Liver (tissue), 8 donors: ENCODE measurements at regions not wholly inside any gene's neighbourhood (a gene's known extent, or its start where the extent isn't known, plus 50 kb on each side); places are given as distances from the start of the nearest gene placed in this dataset.

Experiments used
- DNase-seq: peaks from one replicate; pipeline ENCODE4 v3.0.0-alpha.2; 2017; ENCODE audit warnings: low spot score
- H3K27ac ChIP-seq, 2 donors: one replicate each; pipeline ENCODE4 v1.7.0; 2013; ENCODE audit warnings: inconsistent platforms in 2 of 2, low read length in 2 of 2, control low read depth in 1 of 2, low read depth in 1 of 2, mild to moderate bottlenecking in 1 of 2
- H3K27me3 ChIP-seq, 4 donors: one replicate each; pipeline versions ENCODE4 v1.6.1 to v1.7.0; 2013; ENCODE audit warnings: low read length in 3 of 4, inconsistent platforms in 1 of 4, mild to moderate bottlenecking in 1 of 4, moderate library complexity in 1 of 4; ENCODE audit not compliant: control insufficient read depth in 4 of 4, insufficient read depth in 4 of 4
- H3K36me3 ChIP-seq, 4 donors: one replicate each; pipeline versions ENCODE4 v1.6.1 to v1.7.0; 2013; ENCODE audit warnings: low read length in 3 of 4, mild to moderate bottlenecking in 3 of 4, low read depth in 1 of 4, moderate library complexity in 1 of 4; ENCODE audit not compliant: control insufficient read depth in 4 of 4, insufficient read depth in 3 of 4
- H3K4me1 ChIP-seq, 4 donors: one replicate each; pipeline versions ENCODE4 v1.6.1 to v1.7.0; 2013; ENCODE audit warnings: low read length in 3 of 4, mild to moderate bottlenecking in 3 of 4, moderate library complexity in 1 of 4; ENCODE audit not compliant: control insufficient read depth in 4 of 4, insufficient read depth in 4 of 4
- H3K4me3 ChIP-seq, 3 donors: one replicate each; pipeline versions ENCODE4 v1.6.1 to v1.7.0; 2013; ENCODE audit warnings: low read length in 3 of 3, control low read depth in 1 of 3, low read depth in 1 of 3, mild to moderate bottlenecking in 1 of 3
- H3K9ac ChIP-seq, 2 donors: one replicate each; pipeline ENCODE4 v1.7.0; 2013; ENCODE audit warnings: low read length in 2 of 2, mild to moderate bottlenecking in 2 of 2, moderate library complexity in 2 of 2, control low read depth in 1 of 2, low read depth in 1 of 2
- H3K9me3 ChIP-seq, 4 donors: one replicate each; pipeline versions ENCODE4 v1.6.1 to v1.7.0; 2013; ENCODE audit warnings: low read length in 3 of 4; ENCODE audit not compliant: control insufficient read depth in 4 of 4
- EGR1 ChIP-seq, 2 donors: IDR thresholded peaks; 2 replicates each; pipeline ENCODE4 v1.6.1; 2016 to 2018; ENCODE audit warnings: antibody characterized with exemption in 2 of 2, low read depth in 2 of 2
- FOXA1 ChIP-seq: IDR thresholded peaks from 2 replicates; pipeline ENCODE4 v1.6.1; 2016; ENCODE audit warnings: antibody characterized with exemption
- FOXA2 ChIP-seq: IDR thresholded peaks from 2 replicates; pipeline ENCODE4 v1.6.1; 2016; ENCODE audit warnings: antibody characterized with exemption
- GABPA ChIP-seq, 2 donors: IDR thresholded peaks in 1 of 2; conservative IDR thresholded peaks in 1 of 2; 2 replicates each; pipeline ENCODE4 v1.6.1; 2016; ENCODE audit warnings: antibody characterized with exemption in 2 of 2, mild to moderate bottlenecking in 1 of 2, moderate library complexity in 1 of 2
- HNF4A ChIP-seq, 2 donors: conservative IDR thresholded peaks; 2 replicates each; pipeline ENCODE4 v1.6.1; 2016; ENCODE audit warnings: antibody characterized with exemption in 2 of 2, mild to moderate bottlenecking in 2 of 2
- HNF4G ChIP-seq: IDR thresholded peaks from 2 replicates; pipeline ENCODE4 v1.6.1; 2016; ENCODE audit warnings: antibody characterized with exemption
- JUND ChIP-seq, 2 donors: IDR thresholded peaks; 2 replicates each; pipeline ENCODE4 v1.6.1; 2016; ENCODE audit warnings: antibody characterized with exemption in 2 of 2
- NR2F2 ChIP-seq: IDR thresholded peaks from 2 replicates; pipeline ENCODE4 v1.6.1; 2016; ENCODE audit warnings: antibody characterized with exemption
- RAD21 ChIP-seq, 2 donors: IDR thresholded peaks; 2 replicates each; pipeline ENCODE4 v1.6.1; 2016; ENCODE audit warnings: antibody characterized with exemption in 2 of 2, mild to moderate bottlenecking in 2 of 2
- RXRA ChIP-seq, 2 donors: IDR thresholded peaks; 2 replicates each; pipeline ENCODE4 v1.6.1; 2017 to 2018; ENCODE audit warnings: antibody characterized with exemption in 2 of 2, mild to moderate bottlenecking in 1 of 2
- SP1 ChIP-seq: IDR thresholded peaks from 2 replicates; pipeline ENCODE4 v1.6.1; 2018; ENCODE audit warnings: antibody characterized with exemption, mild to moderate bottlenecking
- TAF1 ChIP-seq: conservative IDR thresholded peaks from 2 replicates; pipeline ENCODE4 v1.6.1; 2016; ENCODE audit warnings: antibody characterized with exemption, mild to moderate bottlenecking
- YY1 ChIP-seq: IDR thresholded peaks from 2 replicates; pipeline ENCODE4 v1.6.1; 2016; ENCODE audit warnings: antibody characterized with exemption, mild to moderate bottlenecking
- WGBS: extraction: QIAGEN DNeasy Blood & Tissue Kit; methylation state at CpG from one replicate; pipeline ENCODE4 v1.1.7; 2013; 5-methylcytosine and 5-hydroxymethylcytosine counted together
- TF ChIP-seq, protein P1 (sequence below): IDR thresholded peaks from 2 replicates; pipeline ENCODE4 v1.6.1; 2016; ENCODE audit warnings: antibody characterized with exemption
- TF ChIP-seq, protein P2 (sequence below): fragments of 150-350 bp; IDR thresholded peaks from 2 replicates; pipeline ENCODE4 v1.5.1; 2017; ENCODE audit warnings: improper control_type of control experiment, low read depth, low read length; ENCODE audit not compliant: missing input control
- TF ChIP-seq, protein P3 (sequence below): IDR thresholded peaks from 2 replicates; pipeline ENCODE4 v1.6.1; 2016; ENCODE audit warnings: antibody characterized with exemption
- TF ChIP-seq, protein P4 (sequence below): IDR thresholded peaks from 2 replicates; pipeline ENCODE4 v1.6.1; 2016; ENCODE audit warnings: antibody characterized with exemption
- TF ChIP-seq, protein P5 (sequence below): IDR thresholded peaks from 2 replicates; pipeline ENCODE4 v1.6.1; 2016; ENCODE audit warnings: antibody characterized with exemption, mild to moderate bottlenecking
- donor health status: healthy.
- donor health status: healthy.
- donor health status: healthy.
- donor health status: healthy.
- donor health status: healthy.

DNA sequence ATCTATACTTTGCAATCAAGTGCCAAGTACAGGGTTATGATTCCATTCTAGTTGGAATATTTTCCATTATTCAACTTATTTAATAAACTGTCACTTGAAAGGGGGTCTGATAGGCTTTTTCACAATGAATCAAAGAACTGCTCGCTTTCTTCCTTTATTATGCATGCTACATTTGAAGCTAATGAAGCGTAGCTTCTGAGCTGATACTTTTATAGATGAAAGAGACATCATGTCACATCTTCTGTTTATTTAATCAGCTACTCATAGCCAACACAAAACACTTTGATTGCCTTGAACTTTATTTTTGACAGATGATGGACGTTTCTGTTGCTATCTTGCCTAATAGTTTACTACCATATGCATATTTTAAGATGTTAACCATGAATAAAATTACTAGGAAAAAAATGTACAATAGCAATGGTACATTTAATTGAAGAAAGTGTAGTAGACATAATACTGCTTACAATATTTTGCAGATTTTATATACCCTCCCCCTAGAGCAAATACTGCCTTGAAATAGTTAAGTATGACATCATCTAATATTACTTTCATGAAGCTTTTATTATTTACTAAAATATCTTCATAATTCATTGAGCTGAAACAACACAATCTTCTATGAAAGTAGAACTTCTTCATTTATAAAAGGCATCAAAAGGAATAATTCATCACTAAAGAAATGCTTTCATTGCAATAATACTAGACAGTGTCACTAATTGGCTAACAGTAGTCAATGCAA, 529.3 kb upstream of the TYRP1 start:
- Histone ChIP-seq H3K9me3 (no peaks in the 10 kb centered on the region), H3K9ac (no peak overlapping the region), H3K36me3 (no peaks in the 10 kb centered on the region), H3K27me3 (no peaks in the 10 kb centered on the region), H3K4me1 (no peaks in the 10 kb centered on the region), H3K4me3 (no peak overlapping the region), H3K27ac (no peak overlapping the region)
- WGBS: 55% methylated on average over 3 of the region's 3 CpGs
- no peak for DNase-seq
- no peak for TF ChIP-seq NR2F2
- no peak for TF ChIP-seq JUND (IDR thresholded peaks at IDR 0.05)
- TF ChIP-seq GABPA (IDR thresholded peaks at IDR 0.05 in 1 of 2, conservative IDR thresholded peaks at IDR 0.05 in 1 of 2): no peak
- no peak for TF ChIP-seq SP1
- TF ChIP-seq HNF4A (conservative IDR thresholded peaks at IDR 0.05): no peak
- no peak for TF ChIP-seq RAD21 (IDR thresholded peaks at IDR 0.05)
- TF ChIP-seq YY1: no peak
- TF ChIP-seq, protein P1, sequence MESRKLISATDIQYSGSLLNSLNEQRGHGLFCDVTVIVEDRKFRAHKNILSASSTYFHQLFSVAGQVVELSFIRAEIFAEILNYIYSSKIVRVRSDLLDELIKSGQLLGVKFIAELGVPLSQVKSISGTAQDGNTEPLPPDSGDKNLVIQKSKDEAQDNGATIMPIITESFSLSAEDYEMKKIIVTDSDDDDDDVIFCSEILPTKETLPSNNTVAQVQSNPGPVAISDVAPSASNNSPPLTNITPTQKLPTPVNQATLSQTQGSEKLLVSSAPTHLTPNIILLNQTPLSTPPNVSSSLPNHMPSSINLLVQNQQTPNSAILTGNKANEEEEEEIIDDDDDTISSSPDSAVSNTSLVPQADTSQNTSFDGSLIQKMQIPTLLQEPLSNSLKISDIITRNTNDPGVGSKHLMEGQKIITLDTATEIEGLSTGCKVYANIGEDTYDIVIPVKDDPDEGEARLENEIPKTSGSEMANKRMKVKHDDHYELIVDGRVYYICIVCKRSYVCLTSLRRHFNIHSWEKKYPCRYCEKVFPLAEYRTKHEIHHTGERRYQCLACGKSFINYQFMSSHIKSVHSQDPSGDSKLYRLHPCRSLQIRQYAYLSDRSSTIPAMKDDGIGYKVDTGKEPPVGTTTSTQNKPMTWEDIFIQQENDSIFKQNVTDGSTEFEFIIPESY: no peak
- no peak for TF ChIP-seq HNF4G
- TF ChIP-seq RXRA (IDR thresholded peaks at IDR 0.05): no peak
- TF ChIP-seq FOXA1: no peak
- TF ChIP-seq FOXA2: no peak
- no peak for TF ChIP-seq EGR1 (IDR thresholded peaks at IDR 0.05; ENCODE audit: low read depth in 2 of 2)
- TF ChIP-seq, protein P2, sequence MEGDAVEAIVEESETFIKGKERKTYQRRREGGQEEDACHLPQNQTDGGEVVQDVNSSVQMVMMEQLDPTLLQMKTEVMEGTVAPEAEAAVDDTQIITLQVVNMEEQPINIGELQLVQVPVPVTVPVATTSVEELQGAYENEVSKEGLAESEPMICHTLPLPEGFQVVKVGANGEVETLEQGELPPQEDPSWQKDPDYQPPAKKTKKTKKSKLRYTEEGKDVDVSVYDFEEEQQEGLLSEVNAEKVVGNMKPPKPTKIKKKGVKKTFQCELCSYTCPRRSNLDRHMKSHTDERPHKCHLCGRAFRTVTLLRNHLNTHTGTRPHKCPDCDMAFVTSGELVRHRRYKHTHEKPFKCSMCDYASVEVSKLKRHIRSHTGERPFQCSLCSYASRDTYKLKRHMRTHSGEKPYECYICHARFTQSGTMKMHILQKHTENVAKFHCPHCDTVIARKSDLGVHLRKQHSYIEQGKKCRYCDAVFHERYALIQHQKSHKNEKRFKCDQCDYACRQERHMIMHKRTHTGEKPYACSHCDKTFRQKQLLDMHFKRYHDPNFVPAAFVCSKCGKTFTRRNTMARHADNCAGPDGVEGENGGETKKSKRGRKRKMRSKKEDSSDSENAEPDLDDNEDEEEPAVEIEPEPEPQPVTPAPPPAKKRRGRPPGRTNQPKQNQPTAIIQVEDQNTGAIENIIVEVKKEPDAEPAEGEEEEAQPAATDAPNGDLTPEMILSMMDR: no peak
- TF ChIP-seq, protein P3, sequence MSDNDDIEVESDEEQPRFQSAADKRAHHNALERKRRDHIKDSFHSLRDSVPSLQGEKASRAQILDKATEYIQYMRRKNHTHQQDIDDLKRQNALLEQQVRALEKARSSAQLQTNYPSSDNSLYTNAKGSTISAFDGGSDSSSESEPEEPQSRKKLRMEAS: no peak
- TF ChIP-seq, protein P4, sequence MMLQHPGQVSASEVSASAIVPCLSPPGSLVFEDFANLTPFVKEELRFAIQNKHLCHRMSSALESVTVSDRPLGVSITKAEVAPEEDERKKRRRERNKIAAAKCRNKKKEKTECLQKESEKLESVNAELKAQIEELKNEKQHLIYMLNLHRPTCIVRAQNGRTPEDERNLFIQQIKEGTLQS: no peak
- no peak for TF ChIP-seq TAF1
- TF ChIP-seq, protein P5, sequence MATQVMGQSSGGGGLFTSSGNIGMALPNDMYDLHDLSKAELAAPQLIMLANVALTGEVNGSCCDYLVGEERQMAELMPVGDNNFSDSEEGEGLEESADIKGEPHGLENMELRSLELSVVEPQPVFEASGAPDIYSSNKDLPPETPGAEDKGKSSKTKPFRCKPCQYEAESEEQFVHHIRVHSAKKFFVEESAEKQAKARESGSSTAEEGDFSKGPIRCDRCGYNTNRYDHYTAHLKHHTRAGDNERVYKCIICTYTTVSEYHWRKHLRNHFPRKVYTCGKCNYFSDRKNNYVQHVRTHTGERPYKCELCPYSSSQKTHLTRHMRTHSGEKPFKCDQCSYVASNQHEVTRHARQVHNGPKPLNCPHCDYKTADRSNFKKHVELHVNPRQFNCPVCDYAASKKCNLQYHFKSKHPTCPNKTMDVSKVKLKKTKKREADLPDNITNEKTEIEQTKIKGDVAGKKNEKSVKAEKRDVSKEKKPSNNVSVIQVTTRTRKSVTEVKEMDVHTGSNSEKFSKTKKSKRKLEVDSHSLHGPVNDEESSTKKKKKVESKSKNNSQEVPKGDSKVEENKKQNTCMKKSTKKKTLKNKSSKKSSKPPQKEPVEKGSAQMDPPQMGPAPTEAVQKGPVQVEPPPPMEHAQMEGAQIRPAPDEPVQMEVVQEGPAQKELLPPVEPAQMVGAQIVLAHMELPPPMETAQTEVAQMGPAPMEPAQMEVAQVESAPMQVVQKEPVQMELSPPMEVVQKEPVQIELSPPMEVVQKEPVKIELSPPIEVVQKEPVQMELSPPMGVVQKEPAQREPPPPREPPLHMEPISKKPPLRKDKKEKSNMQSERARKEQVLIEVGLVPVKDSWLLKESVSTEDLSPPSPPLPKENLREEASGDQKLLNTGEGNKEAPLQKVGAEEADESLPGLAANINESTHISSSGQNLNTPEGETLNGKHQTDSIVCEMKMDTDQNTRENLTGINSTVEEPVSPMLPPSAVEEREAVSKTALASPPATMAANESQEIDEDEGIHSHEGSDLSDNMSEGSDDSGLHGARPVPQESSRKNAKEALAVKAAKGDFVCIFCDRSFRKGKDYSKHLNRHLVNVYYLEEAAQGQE: no peak
